ENCODE measurements at regions not wholly inside any gene's neighbourhood (a gene's known extent, or its start where the extent isn't known, plus 50 kb on each side); places are given as distances from the start of the nearest gene placed in this dataset.

GRCh38 chr5:143571642-143572624, 168.4 kb upstream of the NR3C1 start (continued):
- TF ChIP-seq ZNF532 (CRISPR knock-in tag; IDR thresholded peaks at IDR 0.05; ENCODE audit: borderline replicate concordance) (no peak), TP53 (CRISPR knock-in tag; IDR thresholded peaks at IDR 0.05) (no peak), ZNF281 (CRISPR knock-in tag; IDR thresholded peaks at IDR 0.05) (no peak)

- POLR2A ChIA-PET = no interaction called here
- CTCF ChIA-PET = no interaction called here
- Mint-ChIP-seq H3K27ac (no peak overlapping the region), H3K9me3 (no peaks in the 10 kb centered on the region), H3K27me3 (ENCODE audit: low read depth) (no peaks in the 10 kb centered on the region), H3K4me1 (no peaks in the 10 kb centered on the region), H3K36me3 (no peaks in the 10 kb centered on the region), H3K4me3 (no peak overlapping the region)
- DNase-seq (ENCODE audit: low spot score) (no peak), ATAC-seq (no peak)
- TF ChIP-seq ZNF263 (CRISPR knock-in tag; IDR thresholded peaks at IDR 0.05; ENCODE audit: low read depth) = no peak
- TF ChIP-seq ZSCAN18 (CRISPR knock-in tag; IDR thresholded peaks at IDR 0.05) = no peak
- TF ChIP-seq CBFB (CRISPR knock-in tag; IDR thresholded peaks at IDR 0.05; ENCODE audit: low read depth) = no peak
- TF ChIP-seq ZMAT4 (CRISPR knock-in tag; IDR thresholded peaks at IDR 0.05) = no peak
- no peak for TF ChIP-seq CREB1 (CRISPR knock-in tag; IDR thresholded peaks at IDR 0.05)
- TF ChIP-seq NFATC4 (CRISPR knock-in tag; IDR thresholded peaks at IDR 0.05) = no peak
- TF ChIP-seq FOXK1 (CRISPR knock-in tag; IDR thresholded peaks at IDR 0.05) = no peak
- TF ChIP-seq ZNF425 (CRISPR knock-in tag; conservative IDR thresholded peaks at IDR 0.05) = no peak
- no peak for TF ChIP-seq ESRRA (CRISPR knock-in tag; IDR thresholded peaks at IDR 0.05; ENCODE audit: borderline replicate concordance)
- no peak for TF ChIP-seq ATF6 (CRISPR knock-in tag; IDR thresholded peaks at IDR 0.05)
- TF ChIP-seq OVOL2 (CRISPR knock-in tag; IDR thresholded peaks at IDR 0.05; ENCODE audit: borderline replicate concordance) = no peak
- no peak for TF ChIP-seq ATF3 (CRISPR knock-in tag; conservative IDR thresholded peaks at IDR 0.05)
- no peak for TF ChIP-seq RELA (CRISPR knock-in tag; IDR thresholded peaks at IDR 0.05; ENCODE audit: borderline replicate concordance)
- TF ChIP-seq GRHL2 (CRISPR knock-in tag; IDR thresholded peaks at IDR 0.05; ENCODE audit: insufficient replicate concordance, severe bottlenecking) = no peak
- no peak for TF ChIP-seq ZBTB43 (CRISPR knock-in tag; IDR thresholded peaks at IDR 0.05)
These were observed 167.5 kb upstream of the NR3C1 start for GRCh38 chr5:143570989-143571388.
